MM.1S (cell line): ENCODE measurements at regions not wholly inside any gene's neighbourhood (a gene's known extent, or its start where the extent isn't known, plus 50 kb on each side); places are given as distances from the start of the nearest gene placed in this dataset.

Experiments
- DNase-seq: peaks from one replicate; pipeline ENCODE4 v3.0.0-alpha.2; 2015
- H2AFZ ChIP-seq: fragments of 300-600 bp; sonication (generic); 2 replicates; pipeline ENCODE4 v1.6.0; 2016; ENCODE audit warnings: antibody characterized with exemption, low read length
- H3F3A ChIP-seq: fragments of 300-600 bp; sonication (generic); 2 replicates; pipeline ENCODE4 v1.6.1; 2016; ENCODE audit warnings: mild to moderate bottlenecking, antibody characterized with exemption, low read length, moderate library complexity, mixed read lengths; ENCODE audit not compliant: insufficient read depth
- H3K27ac ChIP-seq: fragments of 300-600 bp; sonication (generic); 2 replicates; pipeline ENCODE4 v1.5.1; 2016; ENCODE audit warnings: mild to moderate bottlenecking, low read length
- H3K27me3 ChIP-seq: fragments of 300-600 bp; sonication (generic); replicated peaks from 2 replicates; pipeline ENCODE4 v1.6.0; 2016; ENCODE audit warnings: low read length; ENCODE audit not compliant: insufficient read depth
- H3K36me3 ChIP-seq: fragments of 300-600 bp; sonication (generic); replicated peaks from 2 replicates; pipeline ENCODE4 v1.6.1; 2016; ENCODE audit warnings: mild to moderate bottlenecking, low read length, mixed read lengths; ENCODE audit not compliant: insufficient read depth
- H3K4me1 ChIP-seq: fragments of 300-600 bp; sonication (generic); 2 replicates; pipeline ENCODE4 v1.6.1; 2016; ENCODE audit warnings: low read length, mixed read lengths
- H3K4me2 ChIP-seq: fragments of 300-600 bp; sonication (generic); 2 replicates; pipeline ENCODE4 v1.6.0; 2016; ENCODE audit warnings: low read depth, low read length
- H3K4me3 ChIP-seq: fragments of 300-600 bp; sonication (generic); 2 replicates; pipeline ENCODE4 v1.5.1; 2016; ENCODE audit warnings: low read length, mixed read lengths
- H3K79me2 ChIP-seq: fragments of 300-600 bp; sonication (generic); 2 replicates; pipeline ENCODE4 v1.6.1; 2016; ENCODE audit warnings: mixed run types, low read length, mixed read lengths
- H3K9ac ChIP-seq: fragments of 300-600 bp; sonication (generic); 2 replicates; pipeline ENCODE4 v1.6.1; 2016; ENCODE audit warnings: low read length, mixed read lengths
- H3K9me2 ChIP-seq: fragments of 300-600 bp; sonication (generic); replicated peaks from 2 replicates; pipeline ENCODE4 v1.6.1; 2016; ENCODE audit warnings: mild to moderate bottlenecking, low read length, mixed read lengths; ENCODE audit not compliant: insufficient read depth
- H3K9me3 ChIP-seq: fragments of 300-600 bp; sonication (generic); replicated peaks from 2 replicates; pipeline ENCODE4 v1.6.1; 2016; ENCODE audit warnings: mild to moderate bottlenecking, low read length, mixed read lengths; ENCODE audit not compliant: insufficient read depth
- H4K20me1 ChIP-seq: fragments of 300-600 bp; sonication (generic); 2 replicates; pipeline ENCODE4 v1.6.1; 2016; ENCODE audit warnings: mild to moderate bottlenecking, low read length, moderate library complexity, mixed read lengths; ENCODE audit not compliant: insufficient read depth
- CTCF ChIP-seq: fragments of 300-600 bp; sonication (generic); IDR thresholded peaks from 2 replicates; pipeline ENCODE4 v1.5.1; 2016; ENCODE audit warnings: antibody characterized with exemption, low read length, mixed read lengths
- EZH2 ChIP-seq: fragments of 300-600 bp; sonication (generic); optimal IDR thresholded peaks from 2 replicates; pipeline ENCODE3; 2017; ENCODE audit warnings: low read depth, mild to moderate bottlenecking, antibody characterized with exemption, low read length, mixed read lengths
- EZH2phosphoT487 ChIP-seq: fragments of 300-600 bp; sonication (generic); IDR thresholded peaks from 2 replicates; pipeline ENCODE4 v1.6.1; 2018; ENCODE audit warnings: antibody characterized with exemption, low read length

GRCh38 chr10:125276133-125276532 lies 115.8 kb upstream of the CTBP2 start:
- DNase-seq: no peak
- Histone ChIP-seq H2AFZ (no peak overlapping the region), H4K20me1 (no peaks in the 10 kb centered on the region), H3K9me3 (no peaks in the 10 kb centered on the region), H3K36me3 (no peaks in the 10 kb centered on the region), H3K4me2 (no peak overlapping the region), H3F3A (no peaks in the 10 kb centered on the region), H3K27ac (no peak overlapping the region), H3K4me3 (no peak overlapping the region), H3K79me2 (no peaks in the 10 kb centered on the region), H3K4me1 (no peaks in the 10 kb centered on the region), H3K9ac (no peak overlapping the region), H3K27me3 (no peaks in the 10 kb centered on the region; the same call in 1 of the 2 replicates), H3K9me2 (no peaks in the 10 kb centered on the region)
- TF ChIP-seq EZH2phosphoT487: no peak
- no peak for TF ChIP-seq EZH2
- no peak for TF ChIP-seq CTCF

- H3K36me3 ChIP-seq: no peaks in the 10 kb centered on the region
- H3K9me2 ChIP-seq: no peaks in the 10 kb centered on the region
- no peak overlapping the region for H3K9ac ChIP-seq
- no peaks in the 10 kb centered on the region for H3K9me3 ChIP-seq
- no peaks in the 10 kb centered on the region for H3K4me1 ChIP-seq
- no peak for DNase-seq
- no peaks in the 10 kb centered on the region for H3K79me2 ChIP-seq
- no peaks in the 10 kb centered on the region for H4K20me1 ChIP-seq
- TF ChIP-seq CTCF (no peak), EZH2 (no peak), EZH2phosphoT487 (no peak)
- no peaks in the 10 kb centered on the region; the same call in 1 of the 2 replicates for H3K27me3 ChIP-seq
- no peak overlapping the region for H3K27ac ChIP-seq
- no peak overlapping the region for H3K4me2 ChIP-seq
- H3K4me3 ChIP-seq: no peak overlapping the region
- no peaks in the 10 kb centered on the region for H3F3A ChIP-seq
- no peak overlapping the region for H2AFZ ChIP-seq
These were observed 114.6 kb upstream of the CTBP2 start for GRCh38 chr10:125274961-125275360.

GRCh38 chr10:125273023-125273422 lies 112.7 kb upstream of the CTBP2 start:
- no peak overlapping the region for H3K27ac ChIP-seq
- no peak overlapping the region for H2AFZ ChIP-seq
- H3K4me2 ChIP-seq: no peak overlapping the region
- H3K9me2 ChIP-seq: no peaks in the 10 kb centered on the region
- no peaks in the 10 kb centered on the region for H3F3A ChIP-seq
- no peak overlapping the region for H3K9ac ChIP-seq
- no peak overlapping the region for H3K4me3 ChIP-seq
- TF ChIP-seq EZH2phosphoT487 (no peak), CTCF (no peak), EZH2 (no peak)
- no peaks in the 10 kb centered on the region for H3K9me3 ChIP-seq
- H3K36me3 ChIP-seq: no peaks in the 10 kb centered on the region
- no peaks in the 10 kb centered on the region for H4K20me1 ChIP-seq
- no peaks in the 10 kb centered on the region for H3K4me1 ChIP-seq
- no peak for DNase-seq
- H3K79me2 ChIP-seq: no peaks in the 10 kb centered on the region
- H3K27me3 ChIP-seq: peaks cover 2% of the 10 kb centered on the region
